HEK293T (cell line): ENCODE measurements at regions not wholly inside any gene's neighbourhood (a gene's known extent, or its start where the extent isn't known, plus 50 kb on each side); places are given as distances from the start of the nearest gene placed in this dataset.

Source experiments
- CTCF ChIA-PET: fragments of 350-600 bp; formaldehyde crosslinking; extraction: SDS; loops from one replicate; lab custom pipeline; 2021; ENCODE audit warnings: antibody characterized with exemption, inconsistent platforms; lab: Yijun Ruan, JAX
- POLR2A ChIA-PET: fragments of 350-600 bp; formaldehyde crosslinking; extraction: SDS; loops from one replicate; lab custom pipeline; 2020; ENCODE audit warnings: antibody characterized with exemption, inconsistent platforms; lab: Yijun Ruan, JAX
- DNase-seq: peaks from one replicate; pipeline ENCODE4 v3.0.0; 2012; ENCODE audit warnings: mixed read lengths; ENCODE audit errors: extremely low spot score
- ARNT ChIP-seq: fragments of 450-650 bp; IDR thresholded peaks from 2 replicates; pipeline ENCODE4 v1.6.1; 2017; ENCODE audit warnings: mild to moderate bottlenecking
- BHLHE40 ChIP-seq: fragments of 450-650 bp; IDR thresholded peaks from 2 replicates; pipeline ENCODE4 v1.6.1; 2016; ENCODE audit warnings: mild to moderate bottlenecking, moderate library complexity, borderline replicate concordance
- CTBP1 ChIP-seq: fragments of 450-650 bp; IDR thresholded peaks from 2 replicates; pipeline ENCODE4 v1.6.1; 2016; ENCODE audit warnings: borderline replicate concordance
- ELF4 ChIP-seq: fragments of 450-650 bp; IDR thresholded peaks from 2 replicates; pipeline ENCODE4 v1.6.1; 2017; ENCODE audit warnings: antibody characterized with exemption
- FOXA1 ChIP-seq: fragments of 450-650 bp; IDR thresholded peaks from 2 replicates; pipeline ENCODE4 v1.6.1; 2016; ENCODE audit warnings: mild to moderate bottlenecking
- FOXK2 ChIP-seq: fragments of 450-650 bp; IDR thresholded peaks from 2 replicates; pipeline ENCODE4 v1.6.1; 2016; ENCODE audit warnings: mild to moderate bottlenecking
- FOXM1 ChIP-seq: fragments of 450-650 bp; IDR thresholded peaks from 2 replicates; pipeline ENCODE4 v1.6.1; 2017; ENCODE audit warnings: mild to moderate bottlenecking, borderline replicate concordance
- HDGF ChIP-seq: fragments of 450-650 bp; IDR thresholded peaks from 2 replicates; pipeline ENCODE4 v1.6.1; 2017; ENCODE audit warnings: antibody characterized with exemption, borderline replicate concordance
- L3MBTL2 ChIP-seq: fragments of 450-650 bp; conservative IDR thresholded peaks from 2 replicates; pipeline ENCODE4 v1.6.1; 2016; ENCODE audit warnings: mild to moderate bottlenecking
- LEF1 ChIP-seq: fragments of 450-650 bp; IDR thresholded peaks from 2 replicates; pipeline ENCODE4 v1.6.1; 2017; ENCODE audit warnings: mild to moderate bottlenecking, borderline replicate concordance
- NFRKB ChIP-seq: fragments of 450-650 bp; IDR thresholded peaks from 2 replicates; pipeline ENCODE4 v1.6.1; 2016; ENCODE audit warnings: mild to moderate bottlenecking, moderate library complexity
- PKNOX1 ChIP-seq: fragments of 450-650 bp; IDR thresholded peaks from 2 replicates; pipeline ENCODE4 v1.6.1; 2016
- SP1 ChIP-seq: fragments of 450-650 bp; IDR thresholded peaks from 2 replicates; pipeline ENCODE4 v1.6.1; 2017
- SUZ12 ChIP-seq: fragments of 450-650 bp; IDR thresholded peaks from 2 replicates; pipeline ENCODE4 v1.6.1; 2016; ENCODE audit warnings: mild to moderate bottlenecking
- TARDBP ChIP-seq: fragments of 450-650 bp; IDR thresholded peaks from 2 replicates; pipeline ENCODE4 v1.6.1; 2016
- ZNF384 ChIP-seq: fragments of 450-650 bp; IDR thresholded peaks from 2 replicates; pipeline ENCODE4 v1.6.1; 2016

- DNase-seq = no peak
- POLR2A ChIA-PET = no interaction called here
- CTCF ChIA-PET = no interaction called here
- TF ChIP-seq FOXK2 (no peak), L3MBTL2 (no peak), CTBP1 (no peak), SP1 (no peak), FOXM1 (no peak), ARNT (no peak), HDGF (no peak), PKNOX1 (no peak), LEF1 (no peak), TARDBP (no peak), SUZ12 (no peak), ZNF384 (no peak), FOXA1 (no peak), NFRKB (no peak), ELF4 (no peak), BHLHE40 (no peak)
These were observed 236.6 kb upstream of the ZNF32 start for GRCh38 chr10:43885252-43885651.

- ChIA-PET CTCF (no interaction called here), POLR2A (no interaction called here)
- no peak for DNase-seq
- no peak for TF ChIP-seq ZNF384
- no peak for TF ChIP-seq L3MBTL2
These were observed 235.9 kb upstream of the ZNF32 start for GRCh38 chr10:43884501-43885105.

DNA sequence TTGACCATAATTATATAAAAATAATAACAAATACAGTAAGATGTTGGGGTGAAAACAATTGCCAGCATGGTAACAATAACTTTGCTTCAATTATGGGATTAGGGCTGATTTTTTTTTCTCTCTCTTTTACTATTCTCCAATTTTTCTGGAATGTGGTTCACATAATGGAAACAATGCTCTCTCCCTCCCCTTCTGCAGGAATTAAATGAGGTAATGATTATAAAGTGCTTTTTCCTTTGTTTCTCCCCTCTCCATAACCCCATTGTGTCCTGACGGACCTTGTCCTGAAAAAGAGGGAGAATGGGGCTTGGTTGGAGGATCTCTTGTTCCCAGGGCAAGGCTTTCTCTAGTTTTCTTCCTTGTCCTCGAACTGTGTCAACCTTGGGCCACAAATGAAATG is 234.0 kb upstream of the ZNF32 start:
- ChIA-PET CTCF (no interaction called here), POLR2A (no interaction called here)
- no peak for DNase-seq
- TF ChIP-seq ELF4 (no peak), LEF1 (no peak), FOXK2 (no peak), TARDBP (no peak), FOXA1 (no peak), SUZ12 (no peak), L3MBTL2 (no peak), SP1 (no peak)

GRCh38 chr10:43881657-43882056 is 233.0 kb upstream of the ZNF32 start:
- TF ChIP-seq ZNF384 = no peak
- TF ChIP-seq HDGF = no peak
- no peak for TF ChIP-seq SP1
- no peak for TF ChIP-seq FOXM1
- TF ChIP-seq CTBP1 = no peak
- TF ChIP-seq PKNOX1 = no peak
- ChIA-PET POLR2A (no interaction called here), CTCF (interaction anchor here (0.6 kb wide), 1 partner anchor 208 kb away, joined by 3 read pairs; no protein-coding TSS in a partner anchor)
- DNase-seq = no peak

DNA sequence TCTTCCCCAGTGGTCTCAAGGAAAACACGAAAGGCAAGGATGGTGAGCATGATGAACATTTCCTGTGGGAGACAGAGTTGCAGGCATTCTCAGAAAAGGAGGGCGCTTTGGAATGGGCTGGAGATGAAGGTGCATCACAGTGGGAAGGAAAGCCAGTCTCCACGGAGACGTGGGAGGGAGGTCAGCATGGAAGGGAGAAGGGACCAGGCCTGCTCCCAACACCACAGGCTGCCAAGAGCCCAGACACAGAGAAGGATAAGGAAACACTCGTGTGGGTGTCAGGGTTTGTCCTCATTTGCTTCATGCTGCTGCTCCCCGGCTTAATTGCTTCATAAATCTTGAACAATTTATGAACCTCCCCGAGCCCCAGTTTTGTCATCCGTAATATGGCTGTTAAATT is 231.5 kb upstream of the ZNF32 start:
- CTCF ChIA-PET = no interaction called here

GRCh38 chr10:43879742-43880141 is 231.1 kb upstream of the ZNF32 start:
- TF ChIP-seq FOXA1 = no peak
- TF ChIP-seq TARDBP = no peak
- no peak for TF ChIP-seq CTBP1
- TF ChIP-seq HDGF = no peak
- no peak for TF ChIP-seq LEF1
- no peak for TF ChIP-seq PKNOX1
- TF ChIP-seq ZNF384 = no peak
- TF ChIP-seq FOXM1 = no peak
- TF ChIP-seq FOXK2 = no peak
- TF ChIP-seq ARNT = no peak
- no peak for TF ChIP-seq SP1
- ChIA-PET CTCF (no interaction called here), POLR2A (no interaction called here)
- DNase-seq = no peak

More for the DNA sequence above, 231.5 kb upstream of the ZNF32 start:
- TF ChIP-seq FOXK2 (no peak), PKNOX1 (no peak)
- no peak for DNase-seq
- POLR2A ChIA-PET = no interaction called here

- ChIA-PET CTCF (no interaction called here), POLR2A (no interaction called here)
- no peak for DNase-seq
- TF ChIP-seq ELF4 = no peak
- no peak for TF ChIP-seq CTBP1
- TF ChIP-seq LEF1 = no peak
These were observed 230.5 kb upstream of the ZNF32 start for GRCh38 chr10:43879162-43879561.
